CD14-positive monocyte (primary cell): ENCODE measurements at regions not wholly inside any gene's neighbourhood (a gene's known extent, or its start where the extent isn't known, plus 50 kb on each side); places are given as distances from the start of the nearest gene placed in this dataset.

Source experiments
- DNase-seq, 3 donors: peaks; one replicate each; pipeline ENCODE4 v3.0.0-alpha.2; 2011 to 2022
- H2AFZ ChIP-seq: 2 replicates; pipeline ENCODE4 v1.6.0; 2012; ENCODE audit warnings: mild to moderate bottlenecking, low read depth, low read length, inconsistent platforms; ENCODE audit not compliant: insufficient read depth, poor library complexity, severe bottlenecking
- H3K27ac ChIP-seq, 2 donors: 1 replicate in 1 of 2; 2 replicates in 1 of 2; pipeline ENCODE4 v1.5.1; 2012 to 2013; ENCODE audit warnings: low read length in 2 of 2, control low read depth in 1 of 2, inconsistent platforms in 1 of 2, low read depth in 1 of 2, mild to moderate bottlenecking in 1 of 2
- H3K27me3 ChIP-seq, 2 donors: one replicate each; pipeline versions ENCODE4 v1.6.0 to v1.6.1; 2011 to 2013; ENCODE audit warnings: low read length in 2 of 2; ENCODE audit not compliant: control insufficient read depth in 2 of 2, insufficient read depth in 2 of 2
- H3K36me3 ChIP-seq, 2 donors: replicated peaks in 1 of 2; 1 replicate in 1 of 2; 2 replicates in 1 of 2; pipeline versions ENCODE4 v1.5.1 to v1.6.1; 2012 to 2013; ENCODE audit warnings: low read length in 2 of 2, control low read depth in 1 of 2, inconsistent platforms in 1 of 2, mild to moderate bottlenecking in 1 of 2; ENCODE audit not compliant: insufficient read depth in 2 of 2, control insufficient read depth in 1 of 2
- H3K4me1 ChIP-seq, 2 donors: 1 replicate in 1 of 2; 2 replicates in 1 of 2; pipeline versions ENCODE4 v1.5.1 to v1.6.1; 2012 to 2013; ENCODE audit warnings: low read length in 2 of 2, control low read depth in 1 of 2, inconsistent platforms in 1 of 2, mild to moderate bottlenecking in 1 of 2, moderate library complexity in 1 of 2; ENCODE audit not compliant: insufficient read depth in 2 of 2, control insufficient read depth in 1 of 2
- H3K4me2 ChIP-seq: replicated peaks from 2 replicates; pipeline ENCODE3; 2012; ENCODE audit warnings: low read length, moderate library complexity, mild to moderate bottlenecking; ENCODE audit not compliant: poor library complexity, severe bottlenecking; ENCODE audit errors: extremely low read depth
- H3K4me3 ChIP-seq, 3 experiments: fragments of 200-600 bp in 1 of 3; sonication (generic) in 1 of 3; replicated peaks in 1 of 3; 1 replicate in 2 of 3; 2 replicates in 1 of 3; pipeline ENCODE4 v1.5.1; 2011 to 2013; ENCODE audit warnings: low read length in 3 of 3, mild to moderate bottlenecking in 3 of 3, control low read depth in 2 of 3, low read depth in 2 of 3, inconsistent platforms in 1 of 3, moderate library complexity in 1 of 3
- H3K79me2 ChIP-seq: 2 replicates; pipeline ENCODE4 v1.6.0; 2012; ENCODE audit warnings: mild to moderate bottlenecking, control low read depth, inconsistent platforms, low read length, moderate library complexity; ENCODE audit not compliant: insufficient read depth
- H3K9ac ChIP-seq: 2 replicates; pipeline ENCODE4 v1.6.0; 2017; ENCODE audit warnings: low read length, mild to moderate bottlenecking; ENCODE audit not compliant: insufficient read depth, poor library complexity, severe bottlenecking
- H3K9me3 ChIP-seq, 2 donors: replicated peaks in 1 of 2; 1 replicate in 1 of 2; 2 replicates in 1 of 2; pipeline versions ENCODE4 v1.5.1 to v1.6.1; 2012 to 2013; ENCODE audit warnings: low read length in 2 of 2, control low read depth in 1 of 2; ENCODE audit not compliant: control insufficient read depth in 1 of 2, insufficient read depth in 1 of 2
- H4K20me1 ChIP-seq: 2 replicates; pipeline ENCODE4 v1.6.0; 2012; ENCODE audit warnings: mild to moderate bottlenecking, low read length, control low read depth, moderate library complexity; ENCODE audit not compliant: insufficient read depth
- H3K27ac Mint-ChIP-seq, 7 donors: one replicate each; pipeline ENCODE4 v1.8.0; 2020; ENCODE audit warnings: mild to moderate bottlenecking in 7 of 7, mixed read lengths in 7 of 7, moderate library complexity in 6 of 7, inconsistent platforms in 2 of 7
- H3K27me3 Mint-ChIP-seq, 3 donors: one replicate each; pipeline ENCODE4 v1.8.0; 2021 to 2022; ENCODE audit warnings: low read depth in 3 of 3, mild to moderate bottlenecking in 3 of 3, mixed read lengths in 3 of 3, moderate library complexity in 3 of 3, inconsistent platforms in 1 of 3
- H3K36me3 Mint-ChIP-seq, 2 donors: one replicate each; pipeline ENCODE4 v1.8.0; 2020; ENCODE audit warnings: mixed read lengths in 2 of 2, inconsistent platforms in 1 of 2, mild to moderate bottlenecking in 1 of 2
- H3K4me1 Mint-ChIP-seq: one replicate; pipeline ENCODE4 v1.8.0; 2020; ENCODE audit warnings: mild to moderate bottlenecking, mixed read lengths
- H3K4me3 Mint-ChIP-seq, 2 donors: one replicate each; pipeline ENCODE4 v1.8.0; 2020; ENCODE audit warnings: mild to moderate bottlenecking in 2 of 2, mixed read lengths in 2 of 2, moderate library complexity in 1 of 2
- H3K9me3 Mint-ChIP-seq, 7 donors: one replicate each; pipeline ENCODE4 v1.8.0; 2020 to 2022; ENCODE audit warnings: mixed read lengths in 7 of 7, mild to moderate bottlenecking in 6 of 7, moderate library complexity in 6 of 7, inconsistent platforms in 2 of 7
- whole genome bisulfite sequencing: methylation state at CpG from one replicate; pipeline ENCODE4 v1.1.5; 2013; ENCODE audit warnings: missing lambda C conversion rate; ENCODE audit not compliant: insufficient coverage; 5-methylcytosine and 5-hydroxymethylcytosine counted together
- intact Hi-C, 2 donors: fragments of 100-400 bp; cut with micrococcal nuclease; formaldehyde crosslinking; loops; one replicate each; pipeline versions ENCODE4 v1.15.0 to v1.15.1; 2023
- TF ChIP-seq, protein P1 (sequence below): fragments of 200-600 bp; IDR thresholded peaks from one replicate; pipeline ENCODE4 v1.8.0; 2022; ENCODE audit warnings: antibody characterized with exemption, mild to moderate bottlenecking

DNA sequence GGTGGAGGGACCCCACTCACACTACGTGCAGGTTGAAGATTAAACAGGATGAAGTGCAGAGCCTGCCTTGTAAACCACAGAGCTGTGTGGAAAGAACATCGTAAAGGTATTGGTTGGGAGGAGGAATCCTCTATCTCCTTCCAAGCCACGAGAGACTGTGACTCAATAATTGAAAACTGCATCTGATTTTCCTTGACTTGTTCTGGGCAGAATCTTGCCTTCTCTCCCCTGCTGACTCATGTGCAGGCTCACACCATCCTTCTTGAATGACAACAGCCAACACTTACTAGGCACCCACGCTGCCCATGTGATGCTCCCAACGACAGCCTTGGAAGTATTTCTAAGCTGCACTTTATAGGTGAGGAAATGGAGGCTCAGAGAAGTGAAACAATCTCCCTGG lies 563.0 kb downstream of the MIAT start:
- H2AFZ ChIP-seq: no peak overlapping the region
- H4K20me1 ChIP-seq: no peaks in the 10 kb centered on the region
- Mint-ChIP-seq H3K4me1 (no peaks in the 10 kb centered on the region), H3K4me3 (no peak overlapping the region), H3K9me3 (peaks cover 0 to 2% (median 0%) of the 10 kb centered on the region in 7 donors), H3K27ac (no peak overlapping the region), H3K36me3 (no peaks in the 10 kb centered on the region), H3K27me3 (peaks cover 1 to 6% (median 5%) of the 10 kb centered on the region in 3 donors)
- no peaks in the 10 kb centered on the region for H3K36me3 ChIP-seq
- H3K27me3 ChIP-seq: peaks cover 3 to 10% of the 10 kb centered on the region in 2 donors
- H3K9ac ChIP-seq: no peak overlapping the region
- intact Hi-C loops: no loop called here
- no peak overlapping the region for H3K4me3 ChIP-seq
- no peak overlapping the region for H3K4me2 ChIP-seq
- H3K9me3 ChIP-seq: no peaks in the 10 kb centered on the region
- WGBS: 60% methylated on average over 1 of the region's 5 CpGs
- H3K4me1 ChIP-seq: no peaks in the 10 kb centered on the region
- no peak for DNase-seq
- H3K27ac ChIP-seq: no peak overlapping the region
- no peaks in the 10 kb centered on the region for H3K79me2 ChIP-seq
- TF ChIP-seq, protein P1, sequence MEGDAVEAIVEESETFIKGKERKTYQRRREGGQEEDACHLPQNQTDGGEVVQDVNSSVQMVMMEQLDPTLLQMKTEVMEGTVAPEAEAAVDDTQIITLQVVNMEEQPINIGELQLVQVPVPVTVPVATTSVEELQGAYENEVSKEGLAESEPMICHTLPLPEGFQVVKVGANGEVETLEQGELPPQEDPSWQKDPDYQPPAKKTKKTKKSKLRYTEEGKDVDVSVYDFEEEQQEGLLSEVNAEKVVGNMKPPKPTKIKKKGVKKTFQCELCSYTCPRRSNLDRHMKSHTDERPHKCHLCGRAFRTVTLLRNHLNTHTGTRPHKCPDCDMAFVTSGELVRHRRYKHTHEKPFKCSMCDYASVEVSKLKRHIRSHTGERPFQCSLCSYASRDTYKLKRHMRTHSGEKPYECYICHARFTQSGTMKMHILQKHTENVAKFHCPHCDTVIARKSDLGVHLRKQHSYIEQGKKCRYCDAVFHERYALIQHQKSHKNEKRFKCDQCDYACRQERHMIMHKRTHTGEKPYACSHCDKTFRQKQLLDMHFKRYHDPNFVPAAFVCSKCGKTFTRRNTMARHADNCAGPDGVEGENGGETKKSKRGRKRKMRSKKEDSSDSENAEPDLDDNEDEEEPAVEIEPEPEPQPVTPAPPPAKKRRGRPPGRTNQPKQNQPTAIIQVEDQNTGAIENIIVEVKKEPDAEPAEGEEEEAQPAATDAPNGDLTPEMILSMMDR: no peak

DNA sequence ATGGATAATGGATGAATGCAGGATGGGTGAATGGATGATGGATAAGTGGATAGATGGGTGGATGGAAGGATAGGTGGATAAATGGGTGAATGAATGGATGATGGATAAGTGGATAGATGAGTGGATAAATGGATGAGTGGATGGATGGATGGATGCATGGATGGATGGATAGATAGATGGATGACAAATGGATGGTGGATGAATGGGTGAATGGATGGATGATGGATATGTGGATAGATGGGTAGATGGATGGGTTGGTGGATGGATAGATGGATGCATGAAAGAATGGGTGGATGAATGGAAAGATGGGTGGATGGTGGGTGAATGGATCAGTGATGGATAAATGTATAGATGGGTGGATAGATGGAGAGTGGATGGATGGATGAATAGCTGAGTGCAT lies 564.8 kb downstream of the MIAT start:
- Histone ChIP-seq H2AFZ (no peak overlapping the region), H3K36me3 (no peaks in the 10 kb centered on the region), H3K4me1 (no peaks in the 10 kb centered on the region), H3K4me2 (no peak overlapping the region), H3K9me3 (no peaks in the 10 kb centered on the region), H4K20me1 (no peaks in the 10 kb centered on the region), H3K27me3 (peaks cover 3 to 10% of the 10 kb centered on the region in 2 donors), H3K27ac (no peak overlapping the region), H3K9ac (no peak overlapping the region), H3K4me3 (no peak overlapping the region), H3K79me2 (no peaks in the 10 kb centered on the region)
- peaks cover under 1 to 9% (median 5%) of the 10 kb centered on the region in 3 donors for H3K27me3 Mint-ChIP-seq
- no peaks in the 10 kb centered on the region for H3K36me3 Mint-ChIP-seq
- peaks cover 0 to 3% (median 0%) of the 10 kb centered on the region in 7 donors for H3K9me3 Mint-ChIP-seq
- TF ChIP-seq, protein P1: no peak
- no peak overlapping the region for H3K27ac Mint-ChIP-seq
- no peak overlapping the region for H3K4me3 Mint-ChIP-seq
- H3K4me1 Mint-ChIP-seq: no peaks in the 10 kb centered on the region
- no peak for DNase-seq
- intact Hi-C loops: no loop called here
